ENCODE measurements at regions not wholly inside any gene's neighbourhood (a gene's known extent, or its start where the extent isn't known, plus 50 kb on each side); places are given as distances from the start of the nearest gene placed in this dataset.

GRCh38 chr1:191086910-191087309 lies 609.2 kb upstream of the BRINP3 start:
- no peak for DNase-seq (ENCODE audit: low spot score)
- in situ Hi-C loops (cut with MboI; ENCODE audit: low pct_unique_long_range_greater_than_20kb, low sequenced_read_pairs, unreplicated experiment), result no loop called here
- TF ChIP-seq CTCF (IDR thresholded peaks at IDR 0.05; ENCODE audit: extremely low read depth, insufficient read depth, missing control alignments), result no peak

GRCh38 chr1:191096405-191096804 lies 618.7 kb upstream of the BRINP3 start:
- no peak for DNase-seq (ENCODE audit: low spot score)
- in situ Hi-C loops (cut with MboI; ENCODE audit: low pct_unique_long_range_greater_than_20kb, low sequenced_read_pairs, unreplicated experiment), result no loop called here
- no peak for TF ChIP-seq CTCF (IDR thresholded peaks at IDR 0.05; ENCODE audit: extremely low read depth, insufficient read depth, missing control alignments)

GRCh38 chr1:191099696-191100095 lies 622.0 kb upstream of the BRINP3 start:
- in situ Hi-C loops (cut with MboI; ENCODE audit: low pct_unique_long_range_greater_than_20kb, low sequenced_read_pairs, unreplicated experiment), result no loop called here
- no peak for TF ChIP-seq CTCF (IDR thresholded peaks at IDR 0.05; ENCODE audit: extremely low read depth, insufficient read depth, missing control alignments)

GRCh38 chr1:191101960-191102359 lies 624.3 kb upstream of the BRINP3 start:
- no peak for TF ChIP-seq CTCF (IDR thresholded peaks at IDR 0.05; ENCODE audit: extremely low read depth, insufficient read depth, missing control alignments)
- in situ Hi-C loops (cut with MboI; ENCODE audit: low pct_unique_long_range_greater_than_20kb, low sequenced_read_pairs, unreplicated experiment), result no loop called here
- DNase-seq (ENCODE audit: low spot score), result no peak

More at GRCh38 chr1:191099696-191100095, 622.0 kb upstream of the BRINP3 start:
- no peak for DNase-seq (ENCODE audit: low spot score)

- no peak for DNase-seq (ENCODE audit: low spot score)
- TF ChIP-seq CTCF (IDR thresholded peaks at IDR 0.05; ENCODE audit: extremely low read depth, insufficient read depth, missing control alignments), result no peak
- in situ Hi-C loops (cut with MboI; ENCODE audit: low pct_unique_long_range_greater_than_20kb, low sequenced_read_pairs, unreplicated experiment), result no loop called here
Observed at GRCh38 chr1:191125950-191126349, 648.3 kb upstream of the BRINP3 start.

GRCh38 chr1:191134796-191135195 lies 657.1 kb upstream of the BRINP3 start:
- DNase-seq (ENCODE audit: low spot score), result no peak
- no peak for TF ChIP-seq CTCF (IDR thresholded peaks at IDR 0.05; ENCODE audit: extremely low read depth, insufficient read depth, missing control alignments)
- in situ Hi-C loops (cut with MboI; ENCODE audit: low pct_unique_long_range_greater_than_20kb, low sequenced_read_pairs, unreplicated experiment), result no loop called here

GRCh38 chr1:191140038-191140437 lies 662.4 kb upstream of the BRINP3 start:
- no peak for TF ChIP-seq CTCF (IDR thresholded peaks at IDR 0.05; ENCODE audit: extremely low read depth, insufficient read depth, missing control alignments)
- in situ Hi-C loops (cut with MboI; ENCODE audit: low pct_unique_long_range_greater_than_20kb, low sequenced_read_pairs, unreplicated experiment), result no loop called here
- no peak for DNase-seq (ENCODE audit: low spot score)

All from GM13977 (cell line).